SU-DHL-6 (cell line): ENCODE measurements at regions not wholly inside any gene's neighbourhood (a gene's known extent, or its start where the extent isn't known, plus 50 kb on each side); places are given as distances from the start of the nearest gene placed in this dataset.
"Not testable (repeated sequence)": the region's sequence is repeated elsewhere in the genome, so short reads cannot be mapped to it uniquely, and the experiment has no call there.

Experiments used
- H2AFZ ChIP-seq: fragments of 200-600 bp; sonication (generic); 2 replicates; pipeline ENCODE4 v1.6.1; 2014; ENCODE audit warnings: low read depth, mild to moderate bottlenecking, moderate library complexity, mixed read lengths, antibody characterized with exemption, low read length; ENCODE audit not compliant: severe bottlenecking
- H3F3A ChIP-seq: fragments of 200-600 bp; shearing (Covaris generic); 2 replicates; pipeline ENCODE4 v1.6.0; 2016; ENCODE audit warnings: antibody characterized with exemption, mild to moderate bottlenecking; ENCODE audit not compliant: insufficient read depth
- H3K27ac ChIP-seq: fragments of 200-600 bp; sonication (generic); 2 replicates; pipeline ENCODE4 v1.5.1; 2016; ENCODE audit warnings: low read depth, mild to moderate bottlenecking, low read length, moderate library complexity, mixed read lengths
- H3K27me3 ChIP-seq: fragments of 200-600 bp; sonication (generic), shearing (Covaris generic); 2 replicates; pipeline ENCODE4 v1.6.0; 2014; ENCODE audit warnings: mild to moderate bottlenecking, low read length
- H3K36me3 ChIP-seq: fragments of 200-600 bp; sonication (generic); 2 replicates; pipeline ENCODE4 v1.6.1; 2014; ENCODE audit warnings: mild to moderate bottlenecking, low read length, mixed read lengths
- H3K4me2 ChIP-seq: fragments of 300-600, 200-600 bp; shearing (Covaris generic), sonication (generic); 2 replicates; pipeline ENCODE4 v1.6.0; 2014; ENCODE audit warnings: low read length, low read depth, mild to moderate bottlenecking; ENCODE audit not compliant: poor library complexity, severe bottlenecking
- H3K4me3 ChIP-seq: fragments of 200-600 bp; sonication (generic); 2 replicates; pipeline ENCODE4 v1.5.1; 2014; ENCODE audit warnings: antibody characterized with exemption, low read length, mild to moderate bottlenecking, mixed read lengths; ENCODE audit not compliant: insufficient read depth, poor library complexity, severe bottlenecking
- H3K79me2 ChIP-seq: fragments of 200-600 bp; sonication (generic); 2 replicates; pipeline ENCODE4 v1.6.1; 2014; ENCODE audit warnings: mild to moderate bottlenecking, low read length, moderate library complexity; ENCODE audit not compliant: insufficient read depth
- H3K9ac ChIP-seq: fragments of 200-600 bp; sonication (generic); 2 replicates; pipeline ENCODE4 v1.7.0; 2014; ENCODE audit warnings: mild to moderate bottlenecking, low read length
- H3K9me2 ChIP-seq: fragments of 200-600 bp; sonication (generic); replicated peaks from 2 replicates; pipeline ENCODE4 v1.6.1; 2014; ENCODE audit warnings: low read length; ENCODE audit not compliant: insufficient read depth
- H3K9me3 ChIP-seq: fragments of 200-600 bp; sonication (generic); 2 replicates; pipeline ENCODE4 v1.6.1; 2014; ENCODE audit warnings: low read length, mixed read lengths; ENCODE audit not compliant: insufficient read depth
- H4K20me1 ChIP-seq: fragments of 200-600 bp; sonication (generic); 2 replicates; pipeline ENCODE4 v1.6.1; 2014; ENCODE audit warnings: low read depth, mild to moderate bottlenecking, antibody characterized with exemption, low read length, moderate library complexity, mixed read lengths
- EZH2phosphoT487 ChIP-seq: fragments of 200-600 bp; sonication (generic), shearing (Covaris generic); conservative IDR thresholded peaks from 2 replicates; pipeline ENCODE4 v1.6.1; 2018; ENCODE audit warnings: mild to moderate bottlenecking, antibody characterized with exemption, low read length, moderate library complexity, mixed read lengths
- TF ChIP-seq, protein P1 (sequence below): fragments of 200-600 bp; sonication (generic); IDR thresholded peaks from one replicate; pipeline ENCODE4 v1.5.1; 2017; ENCODE audit warnings: antibody characterized with exemption, mild to moderate bottlenecking, low read length, moderate library complexity; ENCODE audit not compliant: insufficient read depth, poor library complexity, severe bottlenecking

DNA sequence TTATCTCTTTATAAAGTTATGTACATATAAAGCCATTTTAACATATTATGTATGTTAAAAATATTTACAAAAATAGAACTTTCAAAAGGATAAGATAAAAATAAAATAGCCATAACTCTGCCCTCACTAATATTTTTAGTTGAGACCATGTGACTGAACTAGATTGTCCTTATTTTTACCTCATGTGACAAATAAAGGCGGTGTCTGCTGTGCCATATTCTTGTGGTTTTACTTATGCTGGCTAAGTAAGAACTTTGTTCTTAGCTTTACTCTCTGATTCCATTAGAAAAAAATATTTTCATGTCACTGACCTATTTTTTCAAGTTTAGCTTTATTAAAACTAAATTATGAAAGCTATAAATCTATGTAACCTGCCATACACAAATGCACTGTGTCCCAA is 135.6 kb upstream of the TSC22D1 start:
- no peaks in the 10 kb centered on the region for H3K9me2 ChIP-seq
- H3K9ac ChIP-seq = no peak overlapping the region
- TF ChIP-seq, protein P1, sequence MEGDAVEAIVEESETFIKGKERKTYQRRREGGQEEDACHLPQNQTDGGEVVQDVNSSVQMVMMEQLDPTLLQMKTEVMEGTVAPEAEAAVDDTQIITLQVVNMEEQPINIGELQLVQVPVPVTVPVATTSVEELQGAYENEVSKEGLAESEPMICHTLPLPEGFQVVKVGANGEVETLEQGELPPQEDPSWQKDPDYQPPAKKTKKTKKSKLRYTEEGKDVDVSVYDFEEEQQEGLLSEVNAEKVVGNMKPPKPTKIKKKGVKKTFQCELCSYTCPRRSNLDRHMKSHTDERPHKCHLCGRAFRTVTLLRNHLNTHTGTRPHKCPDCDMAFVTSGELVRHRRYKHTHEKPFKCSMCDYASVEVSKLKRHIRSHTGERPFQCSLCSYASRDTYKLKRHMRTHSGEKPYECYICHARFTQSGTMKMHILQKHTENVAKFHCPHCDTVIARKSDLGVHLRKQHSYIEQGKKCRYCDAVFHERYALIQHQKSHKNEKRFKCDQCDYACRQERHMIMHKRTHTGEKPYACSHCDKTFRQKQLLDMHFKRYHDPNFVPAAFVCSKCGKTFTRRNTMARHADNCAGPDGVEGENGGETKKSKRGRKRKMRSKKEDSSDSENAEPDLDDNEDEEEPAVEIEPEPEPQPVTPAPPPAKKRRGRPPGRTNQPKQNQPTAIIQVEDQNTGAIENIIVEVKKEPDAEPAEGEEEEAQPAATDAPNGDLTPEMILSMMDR = no peak
- no peak for TF ChIP-seq EZH2phosphoT487
- H2AFZ ChIP-seq = no peak overlapping the region
- H3K36me3 ChIP-seq = no peaks in the 10 kb centered on the region
- H3K4me2 ChIP-seq = no peak overlapping the region
- H3K27ac ChIP-seq = no peak overlapping the region
- no peaks in the 10 kb centered on the region for H3K27me3 ChIP-seq
- H3F3A ChIP-seq = no peaks in the 10 kb centered on the region
- H3K9me3 ChIP-seq = no peaks in the 10 kb centered on the region
- H3K4me3 ChIP-seq = no peak overlapping the region
- no peaks in the 10 kb centered on the region for H4K20me1 ChIP-seq
- H3K79me2 ChIP-seq = no peaks in the 10 kb centered on the region

DNA sequence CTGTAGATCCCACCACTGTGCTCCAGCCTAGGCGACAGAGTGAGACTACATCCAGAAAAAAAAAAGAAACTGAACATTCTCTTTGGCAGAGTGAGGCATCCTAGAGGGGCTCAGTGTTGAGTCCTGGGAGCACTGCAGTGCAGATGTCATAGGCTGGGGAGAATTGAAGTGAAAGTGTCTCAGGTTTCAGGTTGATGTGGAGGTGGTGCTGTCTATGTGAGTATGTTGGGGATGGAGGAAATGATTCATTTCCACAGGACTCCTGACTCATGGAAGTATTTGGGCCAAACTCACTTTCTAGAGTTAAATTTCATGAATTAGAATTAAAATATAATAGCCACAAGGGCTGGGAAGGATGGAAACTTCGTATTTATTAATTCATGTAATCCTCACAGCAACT is 134.4 kb upstream of the TSC22D1 start:
- Histone ChIP-seq H3K4me2 (no peak overlapping the region), H2AFZ (no peak overlapping the region)
- TF ChIP-seq, protein P1 = no peak
- no peak for TF ChIP-seq EZH2phosphoT487

DNA sequence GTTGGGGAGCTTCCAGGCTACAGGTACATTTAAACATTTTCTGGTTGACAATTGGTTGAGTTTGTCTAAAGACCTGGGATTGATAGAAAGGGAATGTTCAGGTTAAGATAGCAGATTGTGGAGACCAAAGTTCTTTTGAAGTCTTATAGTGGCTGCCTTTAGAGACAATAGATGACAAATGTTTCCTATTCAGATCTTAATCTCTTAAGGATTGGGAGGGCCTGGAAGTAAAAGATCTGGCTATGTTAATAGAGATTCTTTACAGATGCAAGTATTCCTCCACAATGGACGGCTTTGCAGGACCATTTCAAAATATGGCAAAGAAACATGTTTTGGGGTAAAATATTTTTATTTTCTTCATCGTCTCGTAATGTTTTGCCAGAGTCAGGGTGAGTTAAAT is 128.7 kb upstream of the TSC22D1 start:
- H3K4me3 ChIP-seq, H3K27ac ChIP-seq, H3F3A ChIP-seq, H2AFZ ChIP-seq, H4K20me1 ChIP-seq, H3K36me3 ChIP-seq, H3K9ac ChIP-seq, H3K4me2 ChIP-seq, H3K79me2 ChIP-seq, H3K9me2 ChIP-seq, H3K9me3 ChIP-seq, H3K27me3 ChIP-seq: not testable (repeated sequence)

More for the DNA sequence above, 134.4 kb upstream of the TSC22D1 start:
- Histone ChIP-seq H4K20me1 (no peaks in the 10 kb centered on the region), H3F3A (no peaks in the 10 kb centered on the region), H3K9ac (no peak overlapping the region), H3K79me2 (no peaks in the 10 kb centered on the region), H3K9me3 (no peaks in the 10 kb centered on the region), H3K9me2 (no peaks in the 10 kb centered on the region), H3K27ac (no peak overlapping the region), H3K4me3 (no peak overlapping the region), H3K36me3 (no peaks in the 10 kb centered on the region), H3K27me3 (no peaks in the 10 kb centered on the region)

DNA sequence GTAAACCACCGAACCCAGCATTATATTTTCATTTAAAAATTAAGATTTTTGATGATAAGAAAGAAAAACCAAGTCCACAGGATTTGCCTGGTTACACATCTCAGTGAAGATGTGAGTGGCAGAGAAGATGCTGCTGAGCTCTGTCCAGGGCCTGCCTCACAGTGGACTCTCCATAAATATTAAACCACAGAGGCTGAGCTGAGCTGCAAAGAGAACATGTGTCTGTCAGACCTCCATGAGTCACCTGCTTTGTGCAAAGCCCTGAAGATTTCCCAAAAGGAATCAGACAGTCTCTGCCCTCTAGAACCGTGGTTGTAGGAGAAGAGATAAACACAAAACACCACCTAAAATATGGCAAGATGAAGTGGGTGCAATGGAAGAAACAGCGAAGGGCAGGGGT is 127.2 kb upstream of the TSC22D1 start:
- Histone ChIP-seq H3K27me3 (no peaks in the 10 kb centered on the region), H3K27ac (no peak overlapping the region), H3K79me2 (no peaks in the 10 kb centered on the region), H3K9ac (no peak overlapping the region), H4K20me1 (no peaks in the 10 kb centered on the region), H3K9me3 (no peaks in the 10 kb centered on the region), H3K36me3 (no peaks in the 10 kb centered on the region), H3K9me2 (no peaks in the 10 kb centered on the region), H2AFZ (no peak overlapping the region), H3K4me2 (no peak overlapping the region), H3F3A (no peaks in the 10 kb centered on the region), H3K4me3 (no peak overlapping the region)
- TF ChIP-seq EZH2phosphoT487 = no peak
- TF ChIP-seq, protein P1 = no peak
